Esophagus squamous epithelium (tissue), 4 donors: ENCODE measurements at regions not wholly inside any gene's neighbourhood (a gene's known extent, or its start where the extent isn't known, plus 50 kb on each side); places are given as distances from the start of the nearest gene placed in this dataset.

Source experiments
- POLR2A ChIP-seq, 4 donors: fragments of 450-650 bp; IDR thresholded peaks; one replicate each; pipeline ENCODE4 v1.6.1; 2017; ENCODE audit warnings: antibody characterized with exemption in 4 of 4, mild to moderate bottlenecking in 4 of 4, moderate library complexity in 3 of 4
- TF ChIP-seq, protein P1 (sequence below), 6 experiments: fragments of 450-650 bp in 4 of 6; fragments of 200-600 bp in 2 of 6; sonication (generic) in 2 of 6; IDR thresholded peaks; one replicate each; pipeline ENCODE4 v1.5.1; 2016 to 2019; ENCODE audit warnings: antibody characterized with exemption in 6 of 6, mild to moderate bottlenecking in 4 of 6, moderate library complexity in 4 of 6

DNA sequence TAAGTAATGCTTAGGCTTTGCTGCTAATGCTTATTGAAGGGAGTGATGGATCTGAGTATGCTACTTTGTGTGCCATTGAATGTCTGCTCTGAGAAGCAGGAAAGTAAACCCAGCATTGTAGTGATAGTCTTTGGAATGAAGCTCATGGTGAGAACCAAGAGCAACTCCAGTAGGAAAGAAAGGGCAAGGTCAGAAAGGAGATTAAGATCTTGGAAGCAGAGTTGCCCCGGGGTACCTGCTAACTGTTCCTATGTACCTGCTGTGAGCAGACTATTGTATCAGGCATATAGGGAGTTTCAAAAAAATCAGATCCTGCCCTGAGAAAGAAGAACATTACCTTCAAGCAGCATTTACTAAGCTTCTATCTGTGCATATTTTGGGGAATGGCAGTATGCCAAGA is 54.5 kb upstream of the AASS start:
- TF ChIP-seq, protein P1, sequence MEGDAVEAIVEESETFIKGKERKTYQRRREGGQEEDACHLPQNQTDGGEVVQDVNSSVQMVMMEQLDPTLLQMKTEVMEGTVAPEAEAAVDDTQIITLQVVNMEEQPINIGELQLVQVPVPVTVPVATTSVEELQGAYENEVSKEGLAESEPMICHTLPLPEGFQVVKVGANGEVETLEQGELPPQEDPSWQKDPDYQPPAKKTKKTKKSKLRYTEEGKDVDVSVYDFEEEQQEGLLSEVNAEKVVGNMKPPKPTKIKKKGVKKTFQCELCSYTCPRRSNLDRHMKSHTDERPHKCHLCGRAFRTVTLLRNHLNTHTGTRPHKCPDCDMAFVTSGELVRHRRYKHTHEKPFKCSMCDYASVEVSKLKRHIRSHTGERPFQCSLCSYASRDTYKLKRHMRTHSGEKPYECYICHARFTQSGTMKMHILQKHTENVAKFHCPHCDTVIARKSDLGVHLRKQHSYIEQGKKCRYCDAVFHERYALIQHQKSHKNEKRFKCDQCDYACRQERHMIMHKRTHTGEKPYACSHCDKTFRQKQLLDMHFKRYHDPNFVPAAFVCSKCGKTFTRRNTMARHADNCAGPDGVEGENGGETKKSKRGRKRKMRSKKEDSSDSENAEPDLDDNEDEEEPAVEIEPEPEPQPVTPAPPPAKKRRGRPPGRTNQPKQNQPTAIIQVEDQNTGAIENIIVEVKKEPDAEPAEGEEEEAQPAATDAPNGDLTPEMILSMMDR (IDR thresholded peaks at IDR 0.05) = no peak
- no peak for TF ChIP-seq POLR2A (IDR thresholded peaks at IDR 0.05)
